Activated CD8-positive, alpha-beta memory T cell treated with anti-CD3 and anti-CD28 coated beads for 48 hours (primary cell): ENCODE measurements at regions not wholly inside any gene's neighbourhood (a gene's known extent, or its start where the extent isn't known, plus 50 kb on each side); places are given as distances from the start of the nearest gene placed in this dataset.
"Not testable (repeated sequence)": the region's sequence is repeated elsewhere in the genome, so short reads cannot be mapped to it uniquely, and the experiment has no call there.

Experiments used
- DNase-seq, 3 experiments: peaks; one replicate each; pipeline ENCODE4 v3.0.0-alpha.2; 2020; ENCODE audit warnings: low read depth in 2 of 3, low spot score in 2 of 3

GRCh38 chr7:16267953-16268820 is 153.2 kb downstream of the CRPPA start:
- DNase-seq: no peak

- no peak for DNase-seq
Measured at GRCh38 chr7:16266877-16267276, 154.5 kb downstream of the CRPPA start.

- DNase-seq: not testable (repeated sequence)
Measured at GRCh38 chr7:16266470-16266869, 154.9 kb downstream of the CRPPA start.

- no peak for DNase-seq
Measured at GRCh38 chr7:16265863-16266458, 155.4 kb downstream of the CRPPA start.

- DNase-seq: no peak
Measured at GRCh38 chr7:16264823-16265804, 156.2 kb downstream of the CRPPA start.

GRCh38 chr7:16264036-16264819 is 157.1 kb downstream of the CRPPA start:
- DNase-seq: no peak

GRCh38 chr7:16263377-16263776 is 158.0 kb downstream of the CRPPA start:
- not testable (repeated sequence) for DNase-seq

- DNase-seq: no peak
Measured at GRCh38 chr7:16261654-16262053, 159.7 kb downstream of the CRPPA start.

GRCh38 chr7:16261100-16261499 is 160.2 kb downstream of the CRPPA start:
- no peak for DNase-seq

- no peak for DNase-seq
Measured at GRCh38 chr7:16260236-16260728, 161.1 kb downstream of the CRPPA start.

GRCh38 chr7:16256419-16256818 is 164.9 kb downstream of the CRPPA start:
- DNase-seq: not testable (repeated sequence)

- DNase-seq: not testable (repeated sequence)
Measured at GRCh38 chr7:16255952-16256351, 165.4 kb downstream of the CRPPA start.

- not testable (repeated sequence) for DNase-seq
Measured at GRCh38 chr7:16250655-16251054, 170.7 kb downstream of the CRPPA start.

GRCh38 chr7:16249204-16249603 is 172.1 kb downstream of the CRPPA start:
- DNase-seq: not testable (repeated sequence)

- DNase-seq: not testable (repeated sequence)
Measured at GRCh38 chr7:16248556-16248955, 172.8 kb downstream of the CRPPA start.

- no peak for DNase-seq
Measured at GRCh38 chr7:16244469-16244868, 176.9 kb downstream of the CRPPA start.

- no peak for DNase-seq
Measured at GRCh38 chr7:16242920-16243319, 178.4 kb downstream of the CRPPA start.

GRCh38 chr7:16241017-16241416 is 180.3 kb downstream of the CRPPA start:
- DNase-seq: no peak

- no peak for DNase-seq
Measured at GRCh38 chr7:16236381-16236780, 185.0 kb downstream of the CRPPA start.
